ENCODE measurements at regions not wholly inside any gene's neighbourhood (a gene's known extent, or its start where the extent isn't known, plus 50 kb on each side); places are given as distances from the start of the nearest gene placed in this dataset.

DNA sequence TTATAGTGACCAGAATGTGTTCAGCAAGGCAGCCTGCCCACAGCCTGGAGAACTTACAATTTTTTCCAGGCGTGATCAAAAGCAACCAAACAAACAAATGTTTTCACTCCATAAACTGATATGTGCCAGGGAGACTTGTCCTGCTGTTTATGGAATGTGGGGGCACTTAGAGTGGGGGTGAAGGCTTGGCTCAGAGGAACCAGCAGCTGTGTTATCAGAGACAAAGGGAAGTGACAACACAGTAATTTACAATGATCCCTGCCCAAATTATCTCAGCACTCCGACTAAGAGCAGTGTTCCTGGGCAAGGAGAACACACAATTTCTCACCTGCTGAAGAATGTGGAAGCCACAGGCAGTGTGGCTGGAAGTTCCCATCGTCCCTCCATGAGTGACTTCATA lies 429.1 kb upstream of the IRX4 start:
- no peak for ATAC-seq (ENCODE audit: low read depth)
- no peak for DNase-seq (ENCODE audit: low spot score in 2 of 2)
- no peaks in the 10 kb centered on the region for H3K4me1 Mint-ChIP-seq
- no peaks in the 10 kb centered on the region for H3K27me3 Mint-ChIP-seq
- H3K9me3 Mint-ChIP-seq, result peaks cover 11% of the 10 kb centered on the region
- H3K4me3 Mint-ChIP-seq, result no peak overlapping the region
- H3K27ac Mint-ChIP-seq, result no peak overlapping the region
- no peaks in the 10 kb centered on the region for H3K36me3 Mint-ChIP-seq

DNA sequence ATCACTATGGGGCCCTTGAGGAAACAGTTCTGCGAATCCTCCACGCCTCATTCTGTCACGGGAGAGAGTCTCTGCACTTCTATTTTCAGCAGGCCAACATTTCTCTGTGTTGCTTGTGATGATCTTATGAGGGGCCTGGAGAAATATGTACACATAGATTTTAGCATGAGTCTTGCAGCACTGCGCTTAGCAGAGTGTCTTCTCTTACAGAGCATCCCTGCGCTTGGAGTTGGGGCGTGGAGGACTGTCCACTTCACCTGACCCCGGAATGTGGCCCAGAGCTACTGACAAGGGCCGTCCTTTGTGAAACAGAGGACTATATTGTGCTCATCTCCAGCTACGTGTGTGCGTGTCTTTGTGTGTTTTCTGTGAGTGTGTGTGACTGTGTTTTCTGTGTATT lies 428.2 kb upstream of the IRX4 start:
- Mint-ChIP-seq H3K27me3 (no peaks in the 10 kb centered on the region), H3K4me1 (no peaks in the 10 kb centered on the region), H3K9me3 (peaks cover 12% of the 10 kb centered on the region), H3K27ac (no peak overlapping the region), H3K36me3 (no peaks in the 10 kb centered on the region), H3K4me3 (no peak overlapping the region)
- DNase-seq (ENCODE audit: low spot score in 2 of 2) (no peak), ATAC-seq (ENCODE audit: low read depth) (no peak)

DNA sequence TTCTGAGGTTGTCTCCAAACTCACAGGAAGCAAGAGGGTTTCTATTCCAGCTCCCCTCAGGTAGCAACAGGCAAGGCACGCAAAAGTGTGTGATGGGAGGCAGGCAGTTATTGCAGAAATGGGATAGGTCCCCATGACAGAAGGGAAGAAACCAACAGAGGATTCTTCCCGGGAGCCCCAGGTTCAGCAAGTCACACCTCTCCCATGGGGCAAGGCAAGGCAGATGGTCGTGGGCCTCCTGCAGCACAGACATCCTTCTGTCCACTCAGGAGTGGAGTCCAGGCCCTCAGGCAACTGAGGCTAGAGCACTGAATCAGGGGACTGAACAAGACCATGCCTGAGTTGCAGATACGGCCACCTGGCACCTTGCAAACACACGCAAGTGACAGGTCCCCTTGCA lies 424.9 kb upstream of the IRX4 start:
- no peak for DNase-seq (ENCODE audit: low spot score in 2 of 2)
- Mint-ChIP-seq H3K4me1 (no peaks in the 10 kb centered on the region), H3K27me3 (no peaks in the 10 kb centered on the region), H3K36me3 (no peaks in the 10 kb centered on the region), H3K27ac (no peak overlapping the region), H3K9me3 (peaks cover 8% of the 10 kb centered on the region), H3K4me3 (no peak overlapping the region)
- no peak for ATAC-seq (ENCODE audit: low read depth)

DNA sequence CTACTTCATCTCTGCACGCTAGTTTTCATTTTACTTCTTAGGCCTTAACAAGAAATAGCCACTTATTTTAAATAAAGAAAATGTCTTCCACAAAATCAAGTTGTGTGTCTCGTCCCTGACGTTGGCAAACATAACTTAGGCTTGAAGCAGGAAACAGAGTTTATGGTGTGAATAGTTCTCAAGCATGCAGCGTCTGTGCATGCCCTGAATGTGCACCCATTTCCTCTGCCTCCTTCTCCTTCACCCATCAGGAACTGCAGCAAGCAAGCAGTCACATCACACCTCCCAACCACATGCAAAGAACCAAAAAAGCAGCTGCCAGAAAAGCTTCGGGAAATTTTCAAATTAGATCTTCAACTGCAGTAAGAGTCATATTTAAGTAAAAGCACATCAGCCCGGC lies 424.0 kb upstream of the IRX4 start:
- no peaks in the 10 kb centered on the region for H3K36me3 Mint-ChIP-seq
- no peaks in the 10 kb centered on the region for H3K27me3 Mint-ChIP-seq
- ATAC-seq (ENCODE audit: low read depth) (no peak), DNase-seq (ENCODE audit: low spot score in 2 of 2) (no peak)
- H3K4me1 Mint-ChIP-seq, result no peaks in the 10 kb centered on the region
- no peak overlapping the region for H3K27ac Mint-ChIP-seq
- no peak overlapping the region for H3K4me3 Mint-ChIP-seq
- H3K9me3 Mint-ChIP-seq, result peaks cover 8% of the 10 kb centered on the region

DNA sequence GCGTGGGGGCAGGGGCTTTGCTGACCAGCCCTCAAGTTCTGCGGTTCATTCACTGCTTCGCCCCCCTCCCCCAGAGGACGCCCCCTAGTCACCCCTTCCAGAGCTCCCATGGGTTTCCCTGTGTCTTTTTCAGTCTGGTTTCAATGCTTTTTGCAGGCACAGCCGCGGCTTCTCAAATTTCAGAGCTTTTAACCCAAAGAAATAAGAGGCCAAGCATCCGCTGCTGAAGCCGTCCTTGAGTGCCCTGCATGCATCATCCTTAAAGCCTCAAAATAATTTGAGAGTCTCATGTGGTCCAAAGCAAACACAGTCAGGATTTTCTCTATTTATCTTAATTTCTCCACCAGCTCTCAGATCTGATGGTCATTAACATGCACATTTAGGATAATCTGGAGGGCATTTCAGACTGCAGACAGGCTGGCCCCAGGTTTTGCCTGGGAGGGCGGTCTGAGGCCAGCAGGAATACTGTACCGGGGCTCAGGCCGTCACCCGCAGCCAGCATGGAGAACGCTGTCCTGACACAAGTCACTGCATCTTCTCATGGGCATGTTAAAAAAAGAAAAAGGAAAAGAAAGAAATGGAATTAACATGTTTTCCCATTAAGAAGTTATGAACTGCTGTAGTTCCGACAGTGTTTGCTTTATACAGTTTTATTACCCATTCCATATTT lies 420.8 kb upstream of the IRX4 start:
- no peak for ATAC-seq (ENCODE audit: low read depth)
- Mint-ChIP-seq H3K36me3 (no peaks in the 10 kb centered on the region), H3K27ac (no peak overlapping the region), H3K4me1 (no peaks in the 10 kb centered on the region), H3K27me3 (peaks cover 5% of the 10 kb centered on the region), H3K9me3 (peaks cover 1% of the 10 kb centered on the region), H3K4me3 (no peak overlapping the region)
- no peak for DNase-seq (ENCODE audit: low spot score in 2 of 2)

DNA sequence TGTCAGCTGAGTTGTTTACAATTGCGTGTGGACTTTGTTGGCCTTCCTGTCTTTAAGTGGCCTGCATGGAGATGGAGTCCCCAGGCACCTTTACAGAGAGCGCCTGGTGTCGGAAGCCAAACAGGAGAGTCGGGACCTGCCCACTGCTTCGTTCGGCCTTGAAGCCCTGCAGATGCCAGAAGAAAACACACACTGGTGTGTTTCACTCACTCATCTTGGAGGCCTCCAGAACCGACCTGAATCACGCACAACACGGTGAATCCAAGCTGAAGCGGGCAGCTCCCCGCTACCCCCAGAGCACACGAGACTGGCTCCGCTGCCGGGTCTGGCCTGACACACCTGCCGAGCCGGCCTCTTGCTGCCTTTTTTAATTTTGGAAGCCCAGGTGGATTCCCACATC lies 419.4 kb upstream of the IRX4 start:
- H3K4me1 Mint-ChIP-seq, result no peaks in the 10 kb centered on the region
- H3K36me3 Mint-ChIP-seq, result no peaks in the 10 kb centered on the region
- H3K27ac Mint-ChIP-seq, result no peak overlapping the region
- ATAC-seq (ENCODE audit: low read depth) (no peak), DNase-seq (ENCODE audit: low spot score in 2 of 2) (no peak)
- peaks cover 1% of the 10 kb centered on the region for H3K9me3 Mint-ChIP-seq
- no peak overlapping the region for H3K4me3 Mint-ChIP-seq
- peaks cover 5% of the 10 kb centered on the region for H3K27me3 Mint-ChIP-seq

DNA sequence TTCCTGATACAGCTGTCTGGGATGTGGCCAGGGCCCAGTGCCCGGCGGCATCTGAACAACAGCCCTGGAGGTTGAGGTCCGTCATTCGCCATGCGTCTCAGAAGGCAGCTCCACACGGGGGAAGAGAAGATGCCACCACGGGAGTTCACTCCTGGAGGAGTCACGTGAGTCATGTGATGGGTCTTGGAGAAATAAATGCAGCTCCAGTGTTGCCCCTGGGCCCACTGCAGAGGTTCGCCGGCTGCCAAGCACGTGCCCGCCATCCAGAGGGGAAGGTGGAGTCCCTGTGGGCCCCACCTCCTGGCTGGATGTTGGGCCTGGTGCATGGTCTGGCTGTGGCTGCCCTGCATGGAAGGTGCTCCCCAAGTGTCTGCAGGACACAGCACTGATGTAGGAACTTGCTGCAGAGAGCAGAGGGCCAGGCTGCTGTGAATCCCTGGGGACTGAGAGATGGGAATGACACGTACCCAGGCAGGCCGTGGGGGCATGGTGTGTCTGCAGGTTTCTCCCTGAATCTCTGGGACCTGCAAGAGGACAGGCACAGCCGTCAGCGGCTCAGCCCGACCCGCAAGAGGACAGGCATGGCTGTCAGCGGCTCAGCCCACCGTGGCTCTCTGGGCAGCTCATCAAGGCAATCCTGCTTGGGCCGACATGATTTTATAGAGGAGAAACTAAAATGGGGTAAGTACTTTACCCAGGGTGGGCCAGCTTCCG lies 418.3 kb upstream of the IRX4 start:
- ATAC-seq (ENCODE audit: low read depth), result no peak
- no peaks in the 10 kb centered on the region for H3K36me3 Mint-ChIP-seq
- no peak overlapping the region for H3K27ac Mint-ChIP-seq
- no peaks in the 10 kb centered on the region for H3K9me3 Mint-ChIP-seq
- peaks cover 5% of the 10 kb centered on the region for H3K27me3 Mint-ChIP-seq
- H3K4me3 Mint-ChIP-seq, result no peak overlapping the region
- no peaks in the 10 kb centered on the region for H3K4me1 Mint-ChIP-seq
- DNase-seq (ENCODE audit: low spot score in 2 of 2), result no peak

DNA sequence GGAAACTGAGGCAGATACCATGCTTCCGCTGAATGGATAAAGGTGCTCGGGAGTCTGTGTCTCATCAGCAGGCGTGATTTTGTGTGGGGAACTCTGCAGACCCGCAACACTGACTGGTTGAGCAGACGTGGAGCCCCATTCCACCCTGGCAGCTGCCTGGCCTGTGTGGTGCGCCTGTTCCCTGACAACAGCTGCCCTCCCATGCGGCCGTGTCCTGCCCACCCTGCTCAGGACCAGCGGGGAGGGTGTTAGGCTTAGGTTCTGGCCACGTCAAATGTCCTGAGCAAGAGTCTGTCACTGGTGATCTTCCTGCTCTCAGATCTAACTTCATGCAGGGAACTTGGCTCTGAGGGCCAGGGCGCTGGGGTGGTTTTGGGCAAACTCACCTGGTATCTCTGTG lies 417.7 kb upstream of the IRX4 start:
- no peak for ATAC-seq (ENCODE audit: low read depth)
- Mint-ChIP-seq H3K4me3 (no peak overlapping the region), H3K4me1 (no peaks in the 10 kb centered on the region)

DNA sequence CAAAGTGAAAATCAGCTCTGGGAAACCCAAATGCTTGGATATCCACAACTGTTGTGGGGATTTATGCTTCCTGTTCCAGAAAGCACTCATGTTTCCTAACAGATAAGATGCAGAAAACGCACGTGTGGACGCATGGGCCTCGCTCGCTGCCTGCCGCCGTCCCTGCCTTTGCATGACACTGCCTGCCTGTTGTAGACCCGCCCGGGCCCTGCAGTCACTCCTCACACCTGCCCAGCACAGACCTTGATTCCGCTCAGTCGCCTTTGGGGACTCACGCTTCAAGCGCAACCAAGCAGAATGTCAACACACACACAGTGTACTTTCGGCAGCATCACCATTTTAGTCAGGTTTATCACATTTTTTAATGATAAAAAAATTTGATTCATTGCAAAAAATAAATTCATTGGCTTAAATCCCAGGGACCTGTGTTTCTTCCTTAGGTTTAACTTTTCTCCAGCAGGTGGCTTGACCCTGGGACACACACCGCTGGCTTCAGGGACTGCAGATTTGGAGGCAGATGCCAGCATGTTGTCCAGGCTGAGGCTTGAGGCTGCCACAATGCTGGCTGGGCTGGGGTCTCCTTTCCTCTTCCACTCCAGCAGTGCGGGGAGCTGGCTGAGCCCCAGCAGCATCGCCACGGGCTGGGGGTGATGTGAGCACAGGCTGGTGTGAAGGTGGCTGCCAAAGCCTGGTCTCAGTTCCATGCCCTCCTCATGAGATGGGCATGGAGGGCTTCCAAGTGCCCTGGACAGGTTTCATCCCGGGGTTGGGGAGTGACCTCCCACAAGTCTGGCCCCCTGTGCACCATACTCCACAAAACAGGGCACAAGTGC lies 416.9 kb upstream of the IRX4 start:
- no peak for ATAC-seq (ENCODE audit: low read depth)
- Mint-ChIP-seq H3K4me3 (no peak overlapping the region), H3K4me1 (no peaks in the 10 kb centered on the region), H3K27me3 (peaks cover 5% of the 10 kb centered on the region), H3K36me3 (no peaks in the 10 kb centered on the region), H3K9me3 (no peaks in the 10 kb centered on the region), H3K27ac (no peak overlapping the region)
- DNase-seq (ENCODE audit: low spot score in 2 of 2), result no peak

More for the DNA sequence above, 417.7 kb upstream of the IRX4 start:
- no peak for DNase-seq (ENCODE audit: low spot score in 2 of 2)
- H3K36me3 Mint-ChIP-seq, result no peaks in the 10 kb centered on the region
- no peaks in the 10 kb centered on the region for H3K9me3 Mint-ChIP-seq
- peaks cover 5% of the 10 kb centered on the region for H3K27me3 Mint-ChIP-seq
- H3K27ac Mint-ChIP-seq, result no peak overlapping the region

DNA sequence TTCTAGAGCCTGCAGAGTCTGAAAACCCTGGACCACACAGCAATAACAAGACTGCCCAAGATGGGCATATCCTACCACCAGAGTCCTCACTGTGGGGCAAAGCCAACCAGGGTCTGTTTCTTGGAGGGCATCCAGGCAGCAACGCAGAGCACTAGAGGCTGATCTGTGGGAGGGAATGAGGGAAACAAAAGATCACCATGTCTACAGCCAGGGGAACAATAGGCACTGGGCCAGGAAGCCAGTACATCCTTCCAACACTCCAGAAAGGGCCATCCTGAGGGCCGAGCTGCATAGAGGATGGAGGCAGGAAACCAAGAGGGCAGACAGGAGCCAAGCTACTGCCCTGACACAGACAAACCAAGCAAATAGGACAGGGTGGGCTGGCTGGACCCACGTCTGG lies 416.1 kb upstream of the IRX4 start:
- H3K9me3 Mint-ChIP-seq, result no peaks in the 10 kb centered on the region
- peaks cover 5% of the 10 kb centered on the region for H3K27me3 Mint-ChIP-seq
- no peak for ATAC-seq (ENCODE audit: low read depth)
- H3K4me3 Mint-ChIP-seq, result no peak overlapping the region
- H3K4me1 Mint-ChIP-seq, result no peaks in the 10 kb centered on the region
- H3K36me3 Mint-ChIP-seq, result no peaks in the 10 kb centered on the region
- DNase-seq (ENCODE audit: low spot score in 2 of 2), result no peak
- H3K27ac Mint-ChIP-seq, result no peak overlapping the region

DNA sequence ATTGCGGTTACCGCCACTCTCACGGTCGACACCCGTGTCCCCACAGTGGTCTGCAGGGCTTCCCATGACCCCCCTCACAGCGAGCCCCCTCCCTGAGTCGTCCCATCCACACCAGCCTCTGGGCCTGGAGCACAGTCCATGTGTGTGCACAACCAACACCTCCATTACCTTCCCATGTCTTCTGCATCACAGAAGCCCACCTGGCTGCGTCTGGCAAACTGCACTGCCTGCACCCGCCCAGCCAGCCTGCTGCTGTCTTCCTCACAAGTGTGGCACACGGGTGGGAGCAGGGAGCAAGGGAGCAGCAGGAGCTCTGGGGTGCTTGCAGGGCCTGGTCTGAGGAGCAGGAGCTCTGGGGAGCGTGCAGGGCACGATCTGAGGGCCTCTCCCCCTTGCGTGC lies 415.3 kb upstream of the IRX4 start:
- ATAC-seq (ENCODE audit: low read depth) (no peak), DNase-seq (ENCODE audit: low spot score in 2 of 2) (no peak)
- Mint-ChIP-seq H3K36me3 (no peaks in the 10 kb centered on the region), H3K9me3 (no peaks in the 10 kb centered on the region), H3K4me1 (no peaks in the 10 kb centered on the region), H3K27ac (no peak overlapping the region), H3K4me3 (no peak overlapping the region), H3K27me3 (peaks cover 5% of the 10 kb centered on the region)

DNA sequence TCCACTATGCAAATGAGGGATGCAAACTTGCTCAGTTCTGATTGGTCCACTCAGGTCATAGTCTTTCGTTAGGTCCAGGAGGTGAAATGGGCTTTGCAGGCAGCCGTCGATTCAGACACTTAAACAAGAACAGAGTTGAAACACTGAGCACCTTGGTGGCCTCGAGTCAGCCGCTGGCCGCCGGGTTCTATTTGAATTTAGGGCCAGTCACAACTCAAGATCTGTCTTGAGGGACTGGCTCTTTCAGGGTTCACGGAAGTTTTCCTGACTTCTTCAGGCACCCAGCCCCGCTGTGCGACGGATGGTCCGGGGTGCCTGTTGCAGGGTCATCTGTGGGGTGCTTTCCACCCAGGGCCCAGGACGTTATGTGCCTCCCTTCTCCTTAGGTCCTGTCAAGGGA lies 412.8 kb upstream of the IRX4 start:
- DNase-seq (ENCODE audit: low spot score in 2 of 2) (no peak), ATAC-seq (ENCODE audit: low read depth) (no peak)
- H3K9me3 Mint-ChIP-seq, result peaks cover 2% of the 10 kb centered on the region
- H3K27ac Mint-ChIP-seq, result no peak overlapping the region
- H3K4me1 Mint-ChIP-seq, result no peaks in the 10 kb centered on the region
- H3K36me3 Mint-ChIP-seq, result no peaks in the 10 kb centered on the region
- H3K27me3 Mint-ChIP-seq, result peaks cover 3% of the 10 kb centered on the region
- H3K4me3 Mint-ChIP-seq, result no peak overlapping the region

DNA sequence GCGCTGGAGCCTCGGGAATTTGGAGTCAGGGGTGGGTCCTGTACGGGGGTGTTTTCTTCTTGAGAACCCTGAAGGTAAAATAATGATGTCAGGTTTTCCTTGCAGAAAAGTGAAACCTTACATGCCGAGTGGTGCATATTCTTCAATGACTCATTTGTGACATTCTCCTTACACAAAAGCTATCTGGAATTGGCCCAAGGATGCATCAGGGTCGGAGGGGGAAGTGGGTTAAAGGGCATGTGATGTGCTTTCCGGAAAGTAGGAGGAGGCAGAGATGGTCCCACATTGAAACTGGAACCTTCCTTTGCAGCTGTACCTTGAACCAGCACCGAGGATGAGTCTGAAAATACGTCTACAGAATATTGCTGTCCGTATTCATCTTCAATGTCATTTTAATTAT lies 411.2 kb upstream of the IRX4 start:
- Mint-ChIP-seq H3K9me3 (peaks cover 2% of the 10 kb centered on the region), H3K36me3 (no peaks in the 10 kb centered on the region)

DNA sequence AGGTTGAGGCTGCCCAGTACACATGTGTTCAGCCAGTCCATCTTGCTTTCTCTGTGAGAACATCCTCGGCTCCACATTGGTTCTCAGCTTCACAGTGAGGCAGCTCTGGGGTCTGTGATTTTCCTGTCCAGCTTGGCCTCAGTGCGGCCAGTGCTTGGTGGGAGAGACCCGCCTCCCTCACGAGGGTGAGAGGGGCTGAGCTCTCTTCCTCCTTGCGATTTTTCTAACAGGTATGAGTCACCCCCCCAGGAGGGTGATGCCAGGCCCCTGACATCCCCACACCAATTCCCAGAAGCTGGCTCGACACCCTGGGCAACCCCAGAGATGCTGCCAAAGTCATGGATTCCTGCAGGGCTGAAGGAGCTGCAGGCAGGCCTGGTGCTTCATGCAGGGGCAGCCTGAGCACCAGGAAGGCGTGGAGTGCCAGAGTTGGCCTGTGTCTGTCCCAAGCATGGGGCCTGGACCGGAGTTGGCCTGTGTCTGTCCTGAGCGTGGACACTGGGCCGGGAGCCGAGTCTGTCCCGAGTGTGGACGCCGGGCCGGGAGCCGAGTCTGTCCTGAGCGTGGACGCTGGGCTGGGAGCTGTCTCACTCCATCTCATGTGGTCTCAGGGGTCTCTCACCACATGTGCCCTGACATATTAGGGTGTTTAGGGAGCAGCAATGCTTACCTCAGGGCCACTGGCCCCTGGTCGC lies 408.6 kb upstream of the IRX4 start:
- Mint-ChIP-seq H3K4me1 (no peaks in the 10 kb centered on the region), H3K9me3 (peaks cover 2% of the 10 kb centered on the region), H3K4me3 (no peak overlapping the region), H3K27ac (no peak overlapping the region), H3K36me3 (no peaks in the 10 kb centered on the region), H3K27me3 (no peaks in the 10 kb centered on the region)
- DNase-seq (ENCODE audit: low spot score in 2 of 2) (no peak), ATAC-seq (ENCODE audit: low read depth) (no peak)

More for the DNA sequence above, 411.2 kb upstream of the IRX4 start:
- Mint-ChIP-seq H3K27me3 (peaks cover 3% of the 10 kb centered on the region), H3K4me3 (no peak overlapping the region), H3K27ac (no peak overlapping the region), H3K4me1 (no peaks in the 10 kb centered on the region)
- ATAC-seq (ENCODE audit: low read depth), result no peak
- no peak for DNase-seq (ENCODE audit: low spot score in 2 of 2)

All from memory B cell (primary cell).